Subcutaneous abdominal adipose tissue (tissue), 5 donors: ENCODE measurements at regions not wholly inside any gene's neighbourhood (a gene's known extent, or its start where the extent isn't known, plus 50 kb on each side); places are given as distances from the start of the nearest gene placed in this dataset.

Source experiments
- H3K27ac ChIP-seq: one replicate; pipeline ENCODE4 v1.7.0; 2013; ENCODE audit warnings: low read depth, mild to moderate bottlenecking, inconsistent platforms, low read length, moderate library complexity
- H3K27me3 ChIP-seq, 5 donors: one replicate each; pipeline ENCODE4 v1.7.0; 2013; ENCODE audit warnings: low read length in 5 of 5, inconsistent platforms in 1 of 5; ENCODE audit not compliant: control insufficient read depth in 5 of 5, insufficient read depth in 4 of 5
- H3K36me3 ChIP-seq, 5 donors: one replicate each; pipeline ENCODE4 v1.7.0; 2013; ENCODE audit warnings: low read length in 5 of 5; ENCODE audit not compliant: control insufficient read depth in 5 of 5, insufficient read depth in 5 of 5
- H3K4me1 ChIP-seq, 5 donors: one replicate each; pipeline ENCODE4 v1.7.0; 2013; ENCODE audit warnings: low read length in 5 of 5, mild to moderate bottlenecking in 3 of 5, moderate library complexity in 1 of 5; ENCODE audit not compliant: control insufficient read depth in 5 of 5, insufficient read depth in 5 of 5
- H3K4me3 ChIP-seq, 5 donors: one replicate each; pipeline ENCODE4 v1.7.0; 2013; ENCODE audit warnings: low read length in 5 of 5, low read depth in 1 of 5
- H3K9ac ChIP-seq, 5 donors: one replicate each; pipeline ENCODE4 v1.7.0; 2013; ENCODE audit warnings: low read length in 5 of 5, mild to moderate bottlenecking in 4 of 5, moderate library complexity in 3 of 5
- H3K9me3 ChIP-seq, 5 donors: one replicate each; pipeline ENCODE4 v1.7.0; 2013; ENCODE audit warnings: low read length in 5 of 5; ENCODE audit not compliant: control insufficient read depth in 5 of 5
- donor health status: healthy.
- donor health status: healthy.
- donor health status: healthy.
- donor health status: healthy.
- donor health status: healthy.

DNA sequence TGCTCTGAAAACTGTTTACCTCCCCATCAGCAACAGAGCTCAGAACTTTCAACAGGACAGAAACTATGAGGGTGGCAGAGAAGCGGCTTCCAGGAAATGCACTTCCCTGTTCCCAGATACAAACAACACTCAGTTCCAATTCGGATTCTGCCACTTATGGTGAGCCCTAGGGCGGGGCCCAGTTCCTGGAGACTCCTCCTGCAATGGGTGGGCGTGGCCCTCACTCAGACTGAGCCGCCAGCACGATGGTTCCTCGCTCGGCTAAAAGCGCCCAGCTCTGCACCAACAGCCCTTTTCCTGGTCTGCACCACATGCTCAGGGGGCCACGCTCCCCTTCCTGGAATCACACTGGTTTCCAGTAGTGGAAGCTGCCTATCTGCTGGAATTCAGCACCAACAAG lies 314.1 kb downstream of the CTTN start:
- H3K36me3 ChIP-seq: no peaks in the 10 kb centered on the region
- no peak overlapping the region for H3K9ac ChIP-seq
- H3K4me1 ChIP-seq: peaks cover 0 to 30% (median 2%) of the 10 kb centered on the region in 5 donors
- no peaks in the 10 kb centered on the region for H3K9me3 ChIP-seq
- peak overlapping the region in 3 of 5 donors; percentile 32 to 45 (median 37) for H3K4me3 ChIP-seq
- H3K27me3 ChIP-seq: peaks cover 14 to 45% (median 29%) of the 10 kb centered on the region in 5 donors
- H3K27ac ChIP-seq: no peak overlapping the region

DNA sequence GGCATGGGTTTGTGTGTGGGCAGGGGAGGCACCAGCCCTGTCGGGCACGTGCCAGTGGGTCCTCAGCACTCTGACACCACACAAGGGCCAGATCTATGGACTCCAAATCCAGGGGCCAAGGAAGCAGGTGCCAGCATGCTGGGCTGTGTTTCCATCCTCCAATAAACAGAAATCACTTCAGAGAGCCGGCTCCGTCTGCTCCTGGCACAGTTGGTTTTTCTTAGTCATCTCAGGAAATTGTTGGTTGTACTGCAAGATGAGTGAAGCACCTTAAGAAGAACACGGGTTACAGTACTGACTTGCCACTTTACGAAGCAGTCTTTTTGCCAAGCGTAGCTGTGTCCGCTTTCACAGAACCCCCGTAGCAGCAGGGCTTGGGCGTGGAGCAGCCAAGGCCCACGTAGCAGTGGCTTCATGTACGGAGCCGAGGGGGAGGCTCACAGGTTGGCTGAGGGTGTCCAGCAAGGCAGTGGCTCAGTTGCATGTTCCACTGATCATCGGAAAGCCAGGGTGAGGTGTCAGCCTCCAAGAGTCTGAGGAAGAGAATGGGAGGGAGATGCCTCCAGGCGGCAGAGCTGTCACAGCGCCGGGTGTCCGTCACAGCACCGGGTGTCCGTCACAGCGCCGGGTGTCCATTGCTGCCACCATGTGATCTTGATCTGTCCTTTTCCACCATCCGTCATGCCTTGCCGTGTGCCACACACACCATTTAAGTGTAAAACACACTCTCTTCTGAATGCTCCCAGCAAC lies 314.9 kb downstream of the CTTN start:
- H3K27me3 ChIP-seq: peaks cover 14 to 49% (median 34%) of the 10 kb centered on the region in 5 donors

DNA sequence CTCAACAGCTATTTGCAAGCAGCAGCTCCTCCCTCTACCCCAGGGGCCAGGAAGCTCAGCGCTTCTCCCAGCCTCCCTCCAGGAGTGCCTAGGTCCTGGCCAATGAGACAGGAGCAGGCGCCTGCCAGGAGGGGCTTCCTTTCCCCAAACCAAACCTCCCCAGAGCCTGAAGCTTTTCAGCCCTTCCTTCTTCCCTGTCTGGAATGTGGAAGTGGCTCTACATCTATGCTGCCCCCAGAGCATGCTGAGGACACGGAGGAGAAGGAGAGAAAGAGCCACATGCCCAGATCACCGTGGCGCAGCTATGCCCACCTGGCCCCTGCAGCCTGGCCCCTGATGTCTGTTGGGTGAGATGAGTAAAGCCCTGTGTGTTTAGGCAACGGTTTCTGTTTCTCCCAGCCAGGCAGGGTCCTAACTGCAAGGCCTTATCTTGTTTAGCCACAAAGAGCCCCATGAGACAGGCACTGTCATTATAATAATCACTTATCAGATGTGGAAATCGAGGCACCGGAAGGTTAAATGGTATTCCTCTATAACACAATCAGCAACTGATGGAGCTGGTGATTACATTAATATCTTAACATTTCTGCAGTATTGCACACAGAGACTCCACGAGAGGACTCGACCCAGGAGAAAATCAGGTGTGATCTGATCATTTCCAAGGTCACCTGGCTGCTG lies 315.8 kb downstream of the CTTN start:
- Histone ChIP-seq H3K27me3 (peaks cover 19 to 56% (median 40%) of the 10 kb centered on the region in 5 donors), H3K9ac (no peak overlapping the region), H3K4me3 (no peak overlapping the region), H3K4me1 (peaks cover 0 to 30% (median 2%) of the 10 kb centered on the region in 5 donors), H3K9me3 (no peaks in the 10 kb centered on the region), H3K36me3 (no peaks in the 10 kb centered on the region), H3K27ac (no peak overlapping the region)

More for the DNA sequence above, 314.9 kb downstream of the CTTN start:
- no peaks in the 10 kb centered on the region for H3K36me3 ChIP-seq
- H3K9me3 ChIP-seq: no peaks in the 10 kb centered on the region
- peaks cover 0 to 30% (median 2%) of the 10 kb centered on the region in 5 donors for H3K4me1 ChIP-seq
- no peak overlapping the region for H3K9ac ChIP-seq
- no peak overlapping the region for H3K27ac ChIP-seq
- peak overlapping the region in 2 of 5 donors; percentile 37 to 45 for H3K4me3 ChIP-seq

DNA sequence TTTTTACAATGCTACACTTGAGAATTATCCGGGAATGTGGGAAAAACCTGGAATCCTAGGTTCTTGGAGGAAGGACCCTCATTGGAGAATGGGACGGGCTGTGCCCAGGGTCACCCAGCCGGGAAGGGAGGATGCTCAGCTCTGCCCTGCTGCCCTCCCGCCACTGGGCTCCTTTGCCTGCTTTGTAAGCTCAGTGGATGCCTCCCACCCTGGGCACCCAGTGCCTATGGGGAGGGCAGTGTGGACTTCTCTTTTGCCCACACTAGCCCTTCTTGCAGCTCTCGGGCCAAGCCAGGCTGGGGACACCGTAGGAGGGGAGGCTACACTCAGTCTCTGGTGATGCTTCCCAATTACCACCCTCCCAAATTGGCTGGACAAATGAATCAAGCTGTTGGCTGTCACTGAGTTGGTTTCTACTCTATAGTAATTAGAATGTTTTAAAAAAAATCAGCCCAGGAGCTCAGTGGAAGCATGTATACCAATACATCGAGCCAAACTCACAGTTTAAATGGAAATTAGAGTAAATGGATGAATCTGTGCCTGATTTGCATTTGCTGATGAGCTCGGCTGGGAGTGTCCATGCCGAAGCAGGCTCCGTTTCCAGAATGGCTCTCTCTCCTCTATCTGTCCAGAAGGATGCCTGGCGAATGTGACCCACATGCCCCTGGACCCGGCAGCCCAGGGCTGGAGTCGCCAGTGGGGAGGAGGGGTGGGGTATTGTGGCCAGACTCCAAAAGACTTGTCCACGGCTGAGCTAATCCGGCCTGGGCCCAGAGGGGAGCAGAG lies 317.0 kb downstream of the CTTN start:
- Histone ChIP-seq H3K9me3 (no peaks in the 10 kb centered on the region), H3K9ac (no peak overlapping the region), H3K27ac (no peak overlapping the region), H3K27me3 (peaks cover 24 to 51% (median 43%) of the 10 kb centered on the region in 5 donors), H3K36me3 (no peaks in the 10 kb centered on the region), H3K4me3 (no peak overlapping the region), H3K4me1 (peaks cover 0 to 30% (median 2%) of the 10 kb centered on the region in 5 donors)

DNA sequence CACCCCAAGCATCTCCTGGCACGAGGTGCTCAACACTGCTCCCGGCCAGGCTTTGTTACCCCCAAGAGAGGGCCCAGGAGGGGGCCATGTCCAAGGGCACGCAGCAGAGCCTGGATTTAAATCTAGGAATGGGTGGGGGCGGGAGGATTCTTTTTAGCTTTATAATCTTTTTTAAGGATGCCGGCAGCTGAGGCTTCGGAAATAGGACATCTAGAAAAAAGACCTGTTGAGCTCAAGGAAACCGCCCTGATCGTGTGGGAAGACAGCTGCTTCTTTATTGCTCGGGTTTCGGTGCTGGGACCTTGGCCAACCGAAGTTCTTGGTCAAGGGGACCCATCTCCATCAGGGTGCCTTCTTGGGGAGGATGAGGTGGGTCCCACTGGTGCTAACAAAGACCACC lies 317.9 kb downstream of the CTTN start:
- Histone ChIP-seq H3K27me3 (peaks cover 18 to 48% (median 38%) of the 10 kb centered on the region in 5 donors), H3K27ac (no peak overlapping the region), H3K4me1 (peaks cover 0 to 30% (median 2%) of the 10 kb centered on the region in 5 donors), H3K9me3 (no peaks in the 10 kb centered on the region), H3K36me3 (no peaks in the 10 kb centered on the region), H3K4me3 (no peak overlapping the region), H3K9ac (no peak overlapping the region)

DNA sequence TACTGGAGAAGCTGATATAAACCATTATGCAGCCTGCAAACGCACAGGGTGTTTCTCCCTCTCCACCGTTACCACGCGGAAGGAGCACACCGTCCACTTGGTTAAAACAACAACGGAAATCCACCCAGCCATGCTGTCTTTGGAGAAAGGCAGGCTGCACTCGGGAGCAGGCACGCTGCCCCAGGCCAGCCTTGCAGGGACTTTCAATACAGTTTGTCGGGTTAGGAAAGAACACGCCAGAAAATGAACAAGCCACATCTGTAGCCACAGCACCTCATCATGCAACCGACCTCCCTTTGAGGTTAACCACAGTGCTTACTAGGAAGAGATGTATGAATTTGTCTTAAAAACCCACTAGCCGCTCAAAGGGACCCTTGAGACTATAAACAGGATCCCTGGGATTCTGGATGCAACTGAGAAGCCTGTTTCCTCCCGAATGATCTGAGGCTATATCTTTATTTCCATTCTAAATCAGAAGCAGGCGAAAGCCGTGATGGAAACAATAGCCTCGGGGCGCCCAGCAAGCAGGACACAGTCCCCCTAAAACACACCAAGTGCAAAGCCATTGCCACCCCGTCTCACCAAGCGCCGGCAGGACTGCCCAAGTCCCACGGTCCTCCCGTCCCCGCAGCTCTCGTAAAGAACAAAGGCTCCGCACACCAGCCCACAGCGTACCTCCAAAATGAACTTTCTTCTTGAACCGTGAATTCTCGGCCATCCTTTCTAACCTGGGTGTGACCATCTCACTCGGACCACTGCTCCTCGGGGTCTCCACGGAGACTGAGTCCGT lies 318.9 kb downstream of the CTTN start:
- H3K27me3 ChIP-seq: peaks cover 17 to 50% (median 36%) of the 10 kb centered on the region in 5 donors
- no peaks in the 10 kb centered on the region for H3K36me3 ChIP-seq
- no peak overlapping the region for H3K27ac ChIP-seq
- no peaks in the 10 kb centered on the region for H3K9me3 ChIP-seq
- peaks cover 0 to 21% (median 2%) of the 10 kb centered on the region in 5 donors for H3K4me1 ChIP-seq
- H3K9ac ChIP-seq: no peak overlapping the region
- no peak overlapping the region for H3K4me3 ChIP-seq

DNA sequence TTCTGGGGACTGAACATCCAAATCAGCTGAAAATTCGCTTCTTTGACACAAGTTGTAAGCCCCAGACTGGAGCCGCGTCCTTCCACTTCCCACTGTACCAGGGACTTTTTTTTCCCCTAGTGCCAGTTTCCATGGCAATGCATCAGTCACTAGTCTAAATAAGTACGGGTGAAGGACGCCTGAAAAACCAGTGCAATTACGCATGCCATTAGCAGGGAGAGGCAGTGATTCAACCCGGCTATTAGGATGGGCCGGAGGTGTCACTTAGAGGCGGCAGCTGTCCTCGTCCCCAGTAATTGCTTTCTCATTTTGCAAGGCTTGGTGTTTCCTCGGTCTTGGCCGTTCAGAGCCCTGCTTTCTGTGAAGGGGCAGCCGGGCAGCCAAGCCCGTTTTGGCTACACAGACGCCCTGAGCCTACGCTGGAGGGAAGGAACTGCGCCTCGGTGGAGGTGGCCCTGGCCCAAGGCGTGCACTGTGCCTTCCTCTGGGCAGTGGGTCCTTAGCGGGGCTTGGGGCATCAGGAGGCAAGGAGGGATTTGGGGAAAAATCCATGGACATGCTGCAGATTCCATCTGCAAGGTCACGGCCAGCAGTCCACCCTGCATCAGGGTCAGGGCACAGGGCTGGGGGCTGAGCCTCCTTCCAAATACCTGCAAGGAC lies 319.7 kb downstream of the CTTN start:
- H3K27ac ChIP-seq: no peak overlapping the region
- no peaks in the 10 kb centered on the region for H3K9me3 ChIP-seq
- H3K36me3 ChIP-seq: no peaks in the 10 kb centered on the region
- peaks cover 11 to 43% (median 30%) of the 10 kb centered on the region in 5 donors for H3K27me3 ChIP-seq
- H3K4me3 ChIP-seq: no peak overlapping the region
- H3K9ac ChIP-seq: no peak overlapping the region
- H3K4me1 ChIP-seq: peaks cover 0 to 13% (median 0%) of the 10 kb centered on the region in 5 donors

DNA sequence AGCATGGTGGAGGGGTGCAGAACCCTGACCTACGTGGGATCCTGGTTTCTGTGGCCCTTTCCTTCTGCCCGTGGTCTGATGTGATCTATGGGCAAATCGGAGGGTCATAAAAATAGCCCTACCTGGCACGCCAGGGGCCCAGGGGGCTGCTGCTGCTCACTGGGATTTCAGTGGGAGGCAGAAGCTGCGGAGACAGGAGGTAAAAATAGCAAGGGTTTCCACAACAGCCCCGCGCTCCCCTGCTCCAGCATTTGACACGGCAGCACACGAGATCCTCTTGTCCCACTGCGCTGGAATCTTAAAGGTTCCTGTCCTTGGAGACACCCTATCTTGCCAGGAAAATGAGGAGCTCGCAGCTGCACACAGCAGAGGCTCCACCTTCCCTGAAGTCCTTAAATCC lies 321.2 kb downstream of the CTTN start:
- no peaks in the 10 kb centered on the region for H3K36me3 ChIP-seq
- no peak overlapping the region for H3K27ac ChIP-seq
- peaks cover 10 to 31% (median 23%) of the 10 kb centered on the region in 5 donors for H3K27me3 ChIP-seq
- H3K4me1 ChIP-seq: no peaks in the 10 kb centered on the region
- no peak overlapping the region for H3K9ac ChIP-seq
- no peak overlapping the region for H3K4me3 ChIP-seq
- no peaks in the 10 kb centered on the region for H3K9me3 ChIP-seq

- Histone ChIP-seq H3K27ac (no peak overlapping the region), H3K27me3 (peaks cover 11 to 30% (median 20%) of the 10 kb centered on the region in 5 donors), H3K9me3 (no peaks in the 10 kb centered on the region), H3K4me3 (no peak overlapping the region), H3K9ac (no peak overlapping the region), H3K4me1 (no peaks in the 10 kb centered on the region), H3K36me3 (no peaks in the 10 kb centered on the region)
These were observed 322.0 kb downstream of the CTTN start for GRCh38 chr11:70720281-70720680.
